NCI-H1105 (cell line): ENCODE measurements at regions not wholly inside any gene's neighbourhood (a gene's known extent, or its start where the extent isn't known, plus 50 kb on each side); places are given as distances from the start of the nearest gene placed in this dataset.
A peak's percentile ranks its signal among the peaks of the same experiment; 100 is the strongest.

Experiments used
- DNase-seq: peaks from one replicate; lab custom pipeline; 2025; lab: John Stamatoyannopoulos, UW

- DNase-seq, result no peak
These were observed 59.6 kb downstream of the C3orf38 start for GRCh38 chr3:88209356-88209755.

- no peak for DNase-seq
These were observed 61.5 kb downstream of the C3orf38 start for GRCh38 chr3:88211096-88211890.

GRCh38 chr3:88219138-88219792, 69.5 kb downstream of the C3orf38 start:
- peak; percentile 41 for DNase-seq

DNA sequence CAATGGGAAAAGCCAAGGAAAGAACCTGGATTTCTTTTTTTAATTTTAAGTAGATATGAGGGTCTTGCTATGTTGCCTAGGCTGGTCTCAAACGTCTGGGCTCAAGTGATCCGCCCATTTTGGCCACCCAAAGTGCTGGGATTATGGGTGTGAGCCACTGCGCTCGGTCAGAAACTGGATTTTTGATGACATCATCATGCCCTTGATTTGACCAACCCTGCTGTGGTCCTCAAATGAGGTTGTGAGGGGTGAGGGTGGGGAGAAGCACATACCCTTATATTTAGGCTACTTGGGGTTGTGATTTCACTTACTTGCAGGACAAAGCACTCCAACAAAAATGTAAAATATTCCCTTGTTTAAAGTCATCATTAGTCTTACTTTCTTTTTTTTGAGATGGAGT, 70.4 kb downstream of the C3orf38 start:
- DNase-seq, result no peak

- no peak for DNase-seq
These were observed 72.0 kb downstream of the C3orf38 start for GRCh38 chr3:88221726-88222125.

- no peak for DNase-seq
These were observed 72.6 kb downstream of the C3orf38 start for GRCh38 chr3:88222343-88222742.

DNA sequence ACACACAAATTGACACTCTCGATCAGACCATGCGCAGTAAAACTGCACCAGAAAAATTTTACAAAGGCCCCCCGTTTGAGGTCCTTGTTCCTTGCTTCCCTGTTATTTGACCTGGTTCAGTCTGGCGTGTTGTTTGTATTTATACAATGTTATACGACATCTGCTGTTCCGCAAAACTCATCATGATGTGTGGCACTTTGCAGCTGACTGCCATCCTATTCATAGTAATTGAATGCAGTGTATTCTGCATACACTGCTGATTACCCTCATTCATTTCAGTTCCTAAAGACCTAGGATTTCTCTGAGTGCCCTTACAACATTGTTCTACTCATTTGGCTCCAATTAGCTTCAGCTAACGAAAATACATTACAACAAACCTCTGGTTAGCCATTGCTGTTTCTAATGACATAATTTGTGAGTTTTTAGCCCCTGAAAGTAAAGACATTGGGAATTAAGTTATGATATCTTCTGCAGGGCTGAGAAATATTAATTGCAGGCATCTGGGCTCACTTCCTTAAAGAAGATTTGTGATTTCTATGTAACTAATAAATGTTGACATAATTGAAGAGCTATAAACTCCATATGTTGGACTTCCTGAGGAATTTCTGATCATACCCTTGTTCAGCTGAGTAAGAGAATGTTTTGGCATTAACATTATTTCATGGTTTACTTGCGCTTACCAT, 75.7 kb downstream of the C3orf38 start:
- no peak for DNase-seq

DNA sequence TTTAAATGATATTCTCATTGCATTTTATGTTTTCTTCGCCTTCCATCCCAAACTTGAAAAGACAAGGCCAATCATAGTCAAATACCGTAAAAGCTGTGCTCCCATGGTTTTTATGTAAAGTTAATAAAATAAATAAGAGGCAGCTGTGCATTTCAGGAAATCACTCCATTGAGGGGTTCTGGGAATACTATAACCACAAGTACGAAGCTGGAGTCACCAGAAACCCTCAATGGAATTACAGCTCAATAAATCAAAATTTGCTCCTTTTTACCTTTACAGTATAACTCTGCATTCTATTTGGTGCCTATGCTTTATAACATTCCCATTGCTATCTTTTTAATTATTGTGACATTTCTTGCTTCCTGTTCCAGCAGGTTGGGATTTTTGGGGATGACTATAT, 77.2 kb downstream of the C3orf38 start:
- DNase-seq, result no peak

- no peak for DNase-seq
These were observed 80.9 kb downstream of the C3orf38 start for GRCh38 chr3:88230638-88231037.

DNA sequence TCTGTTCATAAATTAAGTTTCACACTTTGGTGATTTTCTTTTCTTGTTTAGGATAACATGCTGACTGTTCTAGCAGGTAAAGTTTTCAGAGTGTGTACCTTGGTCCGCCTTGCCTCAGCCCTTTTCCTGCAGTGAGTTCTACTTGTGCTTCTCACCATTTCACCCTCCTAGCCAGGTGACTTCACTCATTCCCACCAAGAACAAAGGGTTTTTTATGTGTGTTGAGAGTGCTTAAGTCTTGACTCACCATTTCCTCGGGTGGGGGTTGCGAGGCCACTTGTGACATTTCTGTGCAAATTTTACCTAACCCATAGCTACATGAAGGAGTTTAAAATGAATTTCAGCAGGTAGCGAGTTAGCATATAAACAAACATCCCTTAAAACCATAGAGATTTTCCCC, 81.4 kb downstream of the C3orf38 start:
- DNase-seq, result no peak

DNA sequence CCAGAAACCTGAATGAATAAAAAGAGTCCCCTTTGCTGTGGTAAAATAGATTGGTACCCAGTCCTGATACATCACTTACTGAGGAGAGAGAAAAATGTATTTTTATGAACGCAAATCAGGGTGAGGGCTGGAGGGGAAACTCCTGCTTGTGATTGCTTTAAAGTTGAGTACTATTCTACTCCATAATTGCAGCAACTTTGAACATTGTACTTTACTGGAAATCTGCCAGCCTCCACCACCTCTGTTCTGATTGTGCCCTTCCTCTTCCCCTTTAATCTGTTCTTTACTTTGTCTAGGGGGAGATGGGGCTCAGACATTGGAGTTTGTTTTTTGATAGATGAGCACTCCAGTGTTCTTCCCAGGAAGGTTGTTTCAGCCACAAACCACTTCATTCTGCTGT, 81.9 kb downstream of the C3orf38 start:
- DNase-seq, result no peak

DNA sequence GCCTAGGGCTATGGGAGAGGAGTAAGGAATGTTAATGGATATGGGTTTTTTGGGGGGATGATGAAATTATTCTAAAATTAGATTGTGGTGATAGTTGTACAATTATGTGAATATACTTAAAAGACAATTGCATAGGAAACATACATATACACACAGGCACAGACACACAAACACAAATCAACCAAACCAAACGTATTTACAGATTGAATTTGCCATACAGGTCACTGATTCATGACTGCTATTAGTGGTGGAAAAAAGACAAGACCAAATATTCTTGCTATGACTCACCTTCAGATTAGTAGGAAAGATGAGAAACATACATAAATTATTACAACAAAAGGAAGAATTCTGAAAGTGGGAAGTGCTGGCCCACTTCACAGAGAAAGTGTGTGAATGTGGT, 85.3 kb downstream of the C3orf38 start:
- no peak for DNase-seq

- no peak for DNase-seq
These were observed 90.1 kb downstream of the C3orf38 start for GRCh38 chr3:88239870-88240269.

DNA sequence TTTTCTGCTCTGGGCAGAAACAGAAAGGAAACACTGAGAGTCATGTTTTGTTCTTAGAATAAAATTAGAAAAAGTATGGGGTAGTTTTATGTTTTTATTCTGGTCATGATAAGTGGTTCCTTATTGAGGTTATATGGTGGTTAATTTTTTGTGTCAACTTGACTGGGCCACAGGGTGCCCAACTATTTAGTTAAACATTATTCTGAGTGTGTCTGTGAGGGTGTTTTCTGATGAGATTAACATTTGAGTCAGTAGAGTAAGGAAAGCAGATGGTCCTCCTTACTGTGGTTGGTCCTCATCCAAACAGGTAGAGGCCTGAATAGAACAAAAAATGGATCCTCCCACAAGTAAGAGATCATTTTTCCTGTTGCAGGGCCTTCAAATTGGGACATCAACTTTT, 98.9 kb downstream of the C3orf38 start:
- no peak for DNase-seq

DNA sequence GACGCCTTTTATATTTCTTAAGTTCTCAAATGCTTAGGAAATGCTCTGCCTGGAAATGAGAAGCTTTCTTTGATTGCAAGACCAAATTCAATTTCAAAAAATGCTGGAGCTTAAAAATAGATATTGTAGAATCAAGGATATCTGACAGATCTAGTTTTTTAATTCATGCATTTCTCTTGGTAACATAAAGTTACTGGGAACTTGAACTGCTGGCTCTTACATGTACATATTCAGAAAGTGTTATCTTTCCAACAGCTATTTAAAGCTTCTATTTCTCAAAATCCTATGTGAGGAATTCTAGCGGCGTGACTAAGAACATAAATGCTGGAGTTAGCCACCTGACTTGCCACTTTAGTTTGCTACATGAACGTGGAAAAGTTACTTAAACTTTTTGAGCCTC, 109.3 kb downstream of the C3orf38 start:
- no peak for DNase-seq

GRCh38 chr3:88262527-88262926, 112.8 kb downstream of the C3orf38 start:
- DNase-seq, result no peak

GRCh38 chr3:88263417-88264100, 113.8 kb downstream of the C3orf38 start:
- DNase-seq, result no peak

- peak; percentile 2 for DNase-seq
These were observed 117.7 kb downstream of the C3orf38 start for GRCh38 chr3:88267441-88267840.

DNA sequence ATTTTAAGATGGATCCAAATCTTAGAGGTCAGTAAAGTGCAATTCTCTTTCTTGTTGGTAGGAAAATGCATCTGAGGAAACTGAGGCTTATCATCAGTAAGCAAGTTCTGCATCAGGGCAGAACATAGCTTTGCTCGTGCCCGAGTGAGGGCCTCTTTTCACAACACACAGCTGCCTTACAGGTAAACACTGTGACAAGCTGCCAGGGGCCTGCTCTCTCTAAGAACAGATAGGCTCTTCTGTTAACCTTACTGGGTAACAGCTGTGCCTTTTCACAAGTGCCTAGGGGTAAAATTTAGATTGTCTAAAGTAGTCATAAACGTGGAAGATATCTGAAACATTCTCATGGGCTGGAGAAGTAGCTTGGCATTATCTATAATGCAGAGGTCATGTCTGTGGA, 118.1 kb downstream of the C3orf38 start:
- DNase-seq, result no peak

- no peak for DNase-seq
These were observed 130.6 kb downstream of the C3orf38 start for GRCh38 chr3:88280326-88280725.

- DNase-seq, result no peak
These were observed 132.9 kb downstream of the C3orf38 start for GRCh38 chr3:88282528-88283241.

DNA sequence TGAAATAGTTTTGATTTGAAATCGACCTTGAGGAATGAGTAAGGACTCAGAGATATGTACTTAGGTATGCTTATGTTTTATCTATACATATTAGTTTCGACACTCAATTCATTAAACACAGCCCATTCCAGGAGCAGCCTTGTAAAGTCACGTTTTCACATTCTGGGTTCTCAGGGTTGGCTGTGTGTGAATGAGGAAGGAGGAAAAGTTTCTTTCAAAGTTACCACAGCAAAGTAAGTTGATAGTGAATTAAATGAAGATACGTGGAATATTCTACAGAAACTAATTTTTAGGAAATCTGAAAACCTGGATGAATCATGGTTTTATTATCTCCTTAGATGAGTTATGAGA, 133.5 kb downstream of the C3orf38 start:
- DNase-seq, result no peak
